Left lung (tissue), 4 donors: ENCODE measurements at regions not wholly inside any gene's neighbourhood (a gene's known extent, or its start where the extent isn't known, plus 50 kb on each side); places are given as distances from the start of the nearest gene placed in this dataset.

ENCODE experiments used
- ATAC-seq: fragments of 200-7000 bp; cut with Tn5 transposase; one replicate; pipeline ENCODE4 v1.9.1; 2020; ENCODE audit warnings: moderate library complexity
- DNase-seq, 4 donors: peaks; one replicate each; pipeline ENCODE4 v3.0.0-alpha.2; 2013 to 2020
- H3K27ac ChIP-seq, 2 donors: fragments of 200-600 bp; sonication (generic) in 1 of 2; one replicate each; pipeline versions ENCODE4 v1.5.0 to v1.8.0; 2020 to 2021
- H3K27me3 ChIP-seq, 2 donors: fragments of 200-600 bp; sonication (generic) in 1 of 2; one replicate each; pipeline versions ENCODE4 v1.5.0 to v1.8.0; 2020 to 2021
- H3K36me3 ChIP-seq, 2 donors: fragments of 200-600 bp; sonication (generic) in 1 of 2; one replicate each; pipeline versions ENCODE4 v1.5.0 to v1.8.0; 2020 to 2021
- H3K4me1 ChIP-seq, 2 donors: fragments of 200-600 bp; one replicate each; pipeline ENCODE4 v1.8.0; 2021
- H3K4me3 ChIP-seq, 2 donors: fragments of 200-600 bp; sonication (generic) in 1 of 2; one replicate each; pipeline versions ENCODE4 v1.5.0 to v1.8.0; 2020 to 2021; ENCODE audit warnings: mild to moderate bottlenecking in 1 of 2
- H3K9me3 ChIP-seq, 2 donors: fragments of 200-600 bp; sonication (generic) in 1 of 2; one replicate each; pipeline versions ENCODE4 v1.5.0 to v1.8.0; 2020 to 2021
- CTCF ChIP-seq, 2 donors: fragments of 200-600 bp; sonication (generic) in 1 of 2; IDR thresholded peaks; one replicate each; pipeline versions ENCODE4 v1.5.0 to v1.8.0; 2021; ENCODE audit warnings: antibody characterized with exemption in 2 of 2
- intact Hi-C, 2 donors: fragments of 100-400 bp; cut with DNase I; formaldehyde crosslinking; loops; one replicate each; pipeline versions ENCODE4 v1.11.2 to v1.14.2; 2022
- donor health status: DM: no; HTN: yes; CAD: no.
- donor health status: DM: no; HTN: no; CAD: no.

- peaks cover 0 to 5% of the 10 kb centered on the region in 2 donors for H3K4me1 ChIP-seq
- H3K36me3 ChIP-seq, result no peaks in the 10 kb centered on the region
- H3K9me3 ChIP-seq, result no peaks in the 10 kb centered on the region
- intact Hi-C loops, result no loop called here
- DNase-seq, result no peak
- H3K27ac ChIP-seq, result no peak overlapping the region
- H3K27me3 ChIP-seq, result no peaks in the 10 kb centered on the region
- no peak for TF ChIP-seq CTCF (IDR thresholded peaks at IDR 0.05)
- no peak overlapping the region for H3K4me3 ChIP-seq
- no peak for ATAC-seq
Observed at GRCh38 chr5:17912794-17913193, 278.5 kb downstream of the TAF11L14 start.

GRCh38 chr5:17916446-17916845 is 282.2 kb downstream of the TAF11L14 start:
- ATAC-seq (no peak), DNase-seq (no peak)
- Histone ChIP-seq H3K27ac (no peak overlapping the region), H3K27me3 (no peaks in the 10 kb centered on the region), H3K9me3 (no peaks in the 10 kb centered on the region), H3K4me1 (no peaks in the 10 kb centered on the region), H3K36me3 (no peaks in the 10 kb centered on the region), H3K4me3 (no peak overlapping the region)
- TF ChIP-seq CTCF (IDR thresholded peaks at IDR 0.05), result no peak
- intact Hi-C loops, result no loop called here

- DNase-seq (no peak), ATAC-seq (no peak)
- Histone ChIP-seq H3K4me3 (no peak overlapping the region), H3K9me3 (no peaks in the 10 kb centered on the region), H3K27me3 (no peaks in the 10 kb centered on the region), H3K4me1 (no peaks in the 10 kb centered on the region), H3K36me3 (no peaks in the 10 kb centered on the region), H3K27ac (no peak overlapping the region)
- TF ChIP-seq CTCF (IDR thresholded peaks at IDR 0.05), result no peak
- intact Hi-C loops, result no loop called here
Observed at GRCh38 chr5:17917465-17917864, 283.2 kb downstream of the TAF11L14 start.

GRCh38 chr5:17918373-17919104 is 284.3 kb downstream of the TAF11L14 start:
- TF ChIP-seq CTCF (IDR thresholded peaks at IDR 0.05), result no peak
- Histone ChIP-seq H3K27me3 (no peaks in the 10 kb centered on the region), H3K27ac (no peak overlapping the region), H3K4me3 (no peak overlapping the region), H3K4me1 (no peaks in the 10 kb centered on the region), H3K9me3 (no peaks in the 10 kb centered on the region), H3K36me3 (no peaks in the 10 kb centered on the region)
- intact Hi-C loops, result no loop called here
- no peak for DNase-seq
- no peak for ATAC-seq

- H3K4me3 ChIP-seq, result no peak overlapping the region
- TF ChIP-seq CTCF (IDR thresholded peaks at IDR 0.05), result no peak
- H3K4me1 ChIP-seq, result no peaks in the 10 kb centered on the region
- H3K27ac ChIP-seq, result no peak overlapping the region
- no peaks in the 10 kb centered on the region for H3K36me3 ChIP-seq
- ATAC-seq (no peak), DNase-seq (no peak)
- no peaks in the 10 kb centered on the region for H3K27me3 ChIP-seq
- intact Hi-C loops, result no loop called here
- H3K9me3 ChIP-seq, result no peaks in the 10 kb centered on the region
Observed at GRCh38 chr5:17925276-17925675, 291.0 kb downstream of the TAF11L14 start.
